NCI-H2227 (cell line): ENCODE measurements at regions not wholly inside any gene's neighbourhood (a gene's known extent, or its start where the extent isn't known, plus 50 kb on each side); places are given as distances from the start of the nearest gene placed in this dataset.

Source experiments
- DNase-seq: peaks from one replicate; lab custom pipeline; 2025; ENCODE audit not compliant: unreplicated experiment; lab: John Stamatoyannopoulos, UW

- no peak for DNase-seq
These were observed 289.9 kb upstream of the MMS22L start for GRCh38 chr6:97572943-97573342.

- peak; percentile 2 for DNase-seq
These were observed 303.3 kb upstream of the MMS22L start for GRCh38 chr6:97586344-97586743.

GRCh38 chr6:97591955-97592354 lies 308.9 kb upstream of the MMS22L start:
- DNase-seq, result no peak

GRCh38 chr6:97594844-97595243 lies 311.8 kb upstream of the MMS22L start:
- no peak for DNase-seq

- DNase-seq, result no peak
These were observed 338.1 kb upstream of the MMS22L start for GRCh38 chr6:97621111-97621510.

- peak; percentile 36 for DNase-seq
These were observed 343.8 kb upstream of the MMS22L start for GRCh38 chr6:97626671-97627441.

GRCh38 chr6:97629180-97629579 lies 346.2 kb upstream of the MMS22L start:
- DNase-seq, result no peak

GRCh38 chr6:97630604-97631003 lies 347.6 kb upstream of the MMS22L start:
- no peak for DNase-seq

- no peak for DNase-seq
These were observed 349.3 kb upstream of the MMS22L start for GRCh38 chr6:97632341-97632740.

GRCh38 chr6:97639702-97640101 lies 356.7 kb upstream of the MMS22L start:
- DNase-seq, result no peak

GRCh38 chr6:97644353-97644752 lies 361.3 kb upstream of the MMS22L start:
- no peak for DNase-seq

GRCh38 chr6:97645757-97646156 lies 362.7 kb upstream of the MMS22L start:
- no peak for DNase-seq

- no peak for DNase-seq
These were observed 370.1 kb upstream of the MMS22L start for GRCh38 chr6:97653076-97653475.

GRCh38 chr6:97653517-97653916 lies 370.5 kb upstream of the MMS22L start:
- no peak for DNase-seq

- DNase-seq, result no peak
These were observed 371.7 kb upstream of the MMS22L start for GRCh38 chr6:97654674-97655073.

GRCh38 chr6:97656236-97656635 lies 373.2 kb upstream of the MMS22L start:
- DNase-seq, result peak; percentile 56

- peak; percentile 17 for DNase-seq
These were observed 373.8 kb upstream of the MMS22L start for GRCh38 chr6:97656706-97657350.

GRCh38 chr6:97658090-97658489 lies 375.1 kb upstream of the MMS22L start:
- DNase-seq, result no peak

- DNase-seq, result no peak
These were observed 380.2 kb upstream of the MMS22L start for GRCh38 chr6:97663252-97663651.

GRCh38 chr6:97665446-97665845 lies 382.4 kb upstream of the MMS22L start:
- no peak for DNase-seq

- no peak for DNase-seq
These were observed 383.9 kb upstream of the MMS22L start for GRCh38 chr6:97666889-97667288.

GRCh38 chr6:97668716-97669115 lies 385.7 kb upstream of the MMS22L start:
- DNase-seq, result no peak
